ENCODE measurements at regions not wholly inside any gene's neighbourhood (a gene's known extent, or its start where the extent isn't known, plus 50 kb on each side); places are given as distances from the start of the nearest gene placed in this dataset.

GRCh38 chr5:166651234-166651633 is 1640.2 kb upstream of the WWC1 start:
- Histone ChIP-seq H3K9ac (ENCODE audit: insufficient read depth, low read length, poor library complexity, severe bottlenecking) (no peak overlapping the region), H3K4me2 (replicated peaks; ENCODE audit: extremely low read depth, low read length, poor library complexity, severe bottlenecking) (no peak overlapping the region), H3K4me3 (replicated peaks in 1 of 3; ENCODE audit: low read depth in 2 of 3, low read length in 3 of 3) (no peak overlapping the region), H3K4me1 (ENCODE audit: control insufficient read depth in 1 of 2, insufficient read depth in 2 of 2, low read length in 2 of 2) (no peaks in the 10 kb centered on the region), H3K79me2 (ENCODE audit: insufficient read depth, low read length) (no peaks in the 10 kb centered on the region), H3K27ac (ENCODE audit: low read depth in 1 of 2, low read length in 2 of 2) (no peak overlapping the region), H3K36me3 (replicated peaks in 1 of 2; ENCODE audit: control insufficient read depth in 1 of 2, insufficient read depth in 2 of 2, low read length in 2 of 2) (no peaks in the 10 kb centered on the region), H3K27me3 (ENCODE audit: control insufficient read depth in 2 of 2, insufficient read depth in 2 of 2, low read length in 2 of 2) (no peaks in the 10 kb centered on the region), H2AFZ (ENCODE audit: insufficient read depth, low read depth, low read length, poor library complexity, severe bottlenecking) (no peak overlapping the region), H3K9me3 (replicated peaks in 1 of 2; ENCODE audit: control insufficient read depth in 1 of 2, insufficient read depth in 1 of 2, low read length in 2 of 2) (peaks cover 6 to 18% of the 10 kb centered on the region in 2 donors), H4K20me1 (ENCODE audit: insufficient read depth, low read length) (no peaks in the 10 kb centered on the region)
- Mint-ChIP-seq H3K4me3 (no peak overlapping the region), H3K27me3 (ENCODE audit: low read depth in 3 of 3) (no peaks in the 10 kb centered on the region), H3K27ac (no peak overlapping the region), H3K9me3 (peaks cover 0 to 8% (median 4%) of the 10 kb centered on the region in 7 donors), H3K36me3 (no peaks in the 10 kb centered on the region), H3K4me1 (no peaks in the 10 kb centered on the region)
- WGBS (ENCODE audit: insufficient coverage), result no CpG with 5 or more reads among the region's 1 CpG
- TF ChIP-seq CTCF (IDR thresholded peaks at IDR 0.05), result no peak
- DNase-seq, result no peak
- intact Hi-C loops (cut with micrococcal nuclease), result no loop called here

- Mint-ChIP-seq H3K4me1 (no peaks in the 10 kb centered on the region), H3K9me3 (peaks cover under 1 to 12% (median 8%) of the 10 kb centered on the region in 7 donors), H3K4me3 (no peak overlapping the region), H3K36me3 (no peaks in the 10 kb centered on the region), H3K27ac (no peak overlapping the region), H3K27me3 (ENCODE audit: low read depth in 3 of 3) (peaks cover 0 to 2% (median 0%) of the 10 kb centered on the region in 3 donors)
- Histone ChIP-seq H3K27ac (ENCODE audit: low read depth in 1 of 2, low read length in 2 of 2) (no peak overlapping the region), H3K36me3 (replicated peaks in 1 of 2; ENCODE audit: control insufficient read depth in 1 of 2, insufficient read depth in 2 of 2, low read length in 2 of 2) (no peaks in the 10 kb centered on the region), H3K4me2 (replicated peaks; ENCODE audit: extremely low read depth, low read length, poor library complexity, severe bottlenecking) (no peak overlapping the region), H3K27me3 (ENCODE audit: control insufficient read depth in 2 of 2, insufficient read depth in 2 of 2, low read length in 2 of 2) (no peaks in the 10 kb centered on the region), H4K20me1 (ENCODE audit: insufficient read depth, low read length) (no peaks in the 10 kb centered on the region), H3K79me2 (ENCODE audit: insufficient read depth, low read length) (no peaks in the 10 kb centered on the region), H2AFZ (ENCODE audit: insufficient read depth, low read depth, low read length, poor library complexity, severe bottlenecking) (no peak overlapping the region), H3K4me1 (ENCODE audit: control insufficient read depth in 1 of 2, insufficient read depth in 2 of 2, low read length in 2 of 2) (no peaks in the 10 kb centered on the region), H3K9me3 (replicated peaks in 1 of 2; ENCODE audit: control insufficient read depth in 1 of 2, insufficient read depth in 1 of 2, low read length in 2 of 2) (peaks cover 11 to 12% of the 10 kb centered on the region in 2 donors), H3K9ac (ENCODE audit: insufficient read depth, low read length, poor library complexity, severe bottlenecking) (no peak overlapping the region), H3K4me3 (replicated peaks in 1 of 3; ENCODE audit: low read depth in 2 of 3, low read length in 3 of 3) (no peak overlapping the region)
- no peak for DNase-seq
- intact Hi-C loops (cut with micrococcal nuclease), result no loop called here
- 63% methylated on average over 1 of the region's 1 CpG for WGBS (ENCODE audit: insufficient coverage)
- TF ChIP-seq CTCF (IDR thresholded peaks at IDR 0.05), result no peak
These were observed 1619.6 kb upstream of the WWC1 start for GRCh38 chr5:166671811-166672210.

Measured in CD14-positive monocyte (primary cell).